Thyroid gland (tissue), 4 donors: ENCODE measurements at regions not wholly inside any gene's neighbourhood (a gene's known extent, or its start where the extent isn't known, plus 50 kb on each side); places are given as distances from the start of the nearest gene placed in this dataset.

Experiments used
- DNase-seq, 2 donors: peaks; one replicate each; pipeline ENCODE4 v3.0.0-alpha.2; 2019
- H3K27ac ChIP-seq, 3 donors: fragments of 200-600 bp; sonication (generic); 1 replicate in 2 of 3; 2 replicates in 1 of 3; pipeline ENCODE4 v1.5.1; 2016 to 2019; ENCODE audit warnings: mild to moderate bottlenecking in 1 of 3, moderate library complexity in 1 of 3
- H3K27me3 ChIP-seq: fragments of 200-600 bp; sonication (generic); one replicate; pipeline ENCODE4 v1.5.1; 2019
- H3K36me3 ChIP-seq, 2 donors: fragments of 200-600 bp; sonication (generic); one replicate each; pipeline ENCODE4 v1.5.1; 2016 to 2019
- H3K4me1 ChIP-seq, 2 donors: fragments of 200-600 bp; sonication (generic); one replicate each; pipeline ENCODE4 v1.5.1; 2017 to 2019
- H3K4me3 ChIP-seq, 3 donors: fragments of 200-600 bp; sonication (generic); replicated peaks in 1 of 3; 1 replicate in 2 of 3; 2 replicates in 1 of 3; pipeline ENCODE4 v1.5.1; 2016; ENCODE audit warnings: mild to moderate bottlenecking in 1 of 3
- H3K9me3 ChIP-seq: fragments of 200-600 bp; sonication (generic); one replicate; pipeline ENCODE4 v1.5.1; 2017
- CTCF ChIP-seq, 6 experiments: fragments of 200-600 bp in 3 of 6; fragments of 450-650 bp in 3 of 6; sonication (generic) in 3 of 6; IDR thresholded peaks; one replicate each; pipeline ENCODE4 v1.5.1; 2016 to 2019; ENCODE audit warnings: antibody characterized with exemption in 6 of 6, mild to moderate bottlenecking in 2 of 6, inconsistent platforms in 1 of 6, moderate library complexity in 1 of 6
- POLR2A ChIP-seq, 2 donors: fragments of 450-650 bp; IDR thresholded peaks; one replicate each; pipeline ENCODE4 v1.6.1; 2017; ENCODE audit warnings: antibody characterized with exemption in 2 of 2, mild to moderate bottlenecking in 2 of 2, moderate library complexity in 1 of 2
- WGBS, 2 donors: methylation state at CpG; one replicate each; pipeline ENCODE4 v1.1.5; 2017; 5-methylcytosine and 5-hydroxymethylcytosine counted together
- intact Hi-C: fragments of 100-400 bp; cut with DNase I; formaldehyde crosslinking; loops from one replicate; pipeline ENCODE4 v1.15.1; 2023

- Histone ChIP-seq H3K36me3 (no peaks in the 10 kb centered on the region), H3K9me3 (no peaks in the 10 kb centered on the region), H3K4me1 (no peaks in the 10 kb centered on the region), H3K27me3 (no peaks in the 10 kb centered on the region), H3K27ac (no peak overlapping the region), H3K4me3 (no peak overlapping the region)
- WGBS, 2 donors: 77 to 86% methylated on average over 7 of the region's 7 CpGs
- no peak for DNase-seq
- no peak for TF ChIP-seq CTCF (IDR thresholded peaks at IDR 0.05)
- TF ChIP-seq POLR2A (IDR thresholded peaks at IDR 0.05): no peak
- intact Hi-C loops: no loop called here
Observed at GRCh38 chr19:30857966-30858490, 485.8 kb downstream of the ZNF536 start.

- intact Hi-C loops: no loop called here
- 93 to 96% methylated on average over 6 of the region's 6 CpGs for WGBS, 2 donors
- Histone ChIP-seq H3K4me1 (no peaks in the 10 kb centered on the region), H3K9me3 (no peaks in the 10 kb centered on the region), H3K36me3 (no peaks in the 10 kb centered on the region), H3K27ac (no peak overlapping the region), H3K4me3 (no peak overlapping the region), H3K27me3 (no peaks in the 10 kb centered on the region)
- no peak for DNase-seq
- TF ChIP-seq POLR2A (IDR thresholded peaks at IDR 0.05): no peak
- TF ChIP-seq CTCF (IDR thresholded peaks at IDR 0.05): no peak
Observed at GRCh38 chr19:30857388-30857787, 485.2 kb downstream of the ZNF536 start.

- no peak for DNase-seq
- Histone ChIP-seq H3K27me3 (no peaks in the 10 kb centered on the region), H3K9me3 (no peaks in the 10 kb centered on the region), H3K4me3 (no peak overlapping the region), H3K4me1 (no peaks in the 10 kb centered on the region), H3K36me3 (no peaks in the 10 kb centered on the region), H3K27ac (no peak overlapping the region)
- TF ChIP-seq POLR2A (IDR thresholded peaks at IDR 0.05): no peak
- intact Hi-C loops: no loop called here
- WGBS, 2 donors: 90 to 93% methylated on average over 3 of the region's 3 CpGs
Observed at GRCh38 chr19:30856786-30857185, 484.6 kb downstream of the ZNF536 start.

- H3K4me1 ChIP-seq: no peaks in the 10 kb centered on the region
- H3K27ac ChIP-seq: no peak overlapping the region
- no peak overlapping the region for H3K4me3 ChIP-seq
- 79 to 98% methylated on average over 3 of the region's 3 CpGs for WGBS, 2 donors
- no peaks in the 10 kb centered on the region for H3K9me3 ChIP-seq
- no peak for DNase-seq
- H3K27me3 ChIP-seq: no peaks in the 10 kb centered on the region
- H3K36me3 ChIP-seq: no peaks in the 10 kb centered on the region
- intact Hi-C loops: no loop called here
- TF ChIP-seq CTCF (IDR thresholded peaks at IDR 0.05) (no peak), POLR2A (IDR thresholded peaks at IDR 0.05) (no peak)
Observed at GRCh38 chr19:30856376-30856775, 484.2 kb downstream of the ZNF536 start.

- DNase-seq: no peak
- TF ChIP-seq CTCF (IDR thresholded peaks at IDR 0.05): no peak
- no peak for TF ChIP-seq POLR2A (IDR thresholded peaks at IDR 0.05)
- Histone ChIP-seq H3K36me3 (no peaks in the 10 kb centered on the region), H3K27ac (no peak overlapping the region), H3K4me1 (no peaks in the 10 kb centered on the region), H3K27me3 (no peaks in the 10 kb centered on the region), H3K9me3 (no peaks in the 10 kb centered on the region), H3K4me3 (no peak overlapping the region)
- 63 to 75% methylated on average over 6 of the region's 6 CpGs for WGBS, 2 donors
- intact Hi-C loops: no loop called here
Observed at GRCh38 chr19:30855442-30855841, 483.3 kb downstream of the ZNF536 start.

GRCh38 chr19:30854661-30855060, 482.5 kb downstream of the ZNF536 start:
- WGBS, 2 donors: 91 to 92% methylated on average over 4 of the region's 4 CpGs
- no peak for TF ChIP-seq POLR2A (IDR thresholded peaks at IDR 0.05)
- no peak for TF ChIP-seq CTCF (IDR thresholded peaks at IDR 0.05)
- Histone ChIP-seq H3K27ac (no peak overlapping the region), H3K27me3 (no peaks in the 10 kb centered on the region), H3K36me3 (no peaks in the 10 kb centered on the region), H3K4me3 (no peak overlapping the region), H3K4me1 (no peaks in the 10 kb centered on the region), H3K9me3 (no peaks in the 10 kb centered on the region)
- intact Hi-C loops: no loop called here
- DNase-seq: no peak
